ENCODE measurements at regions not wholly inside any gene's neighbourhood (a gene's known extent, or its start where the extent isn't known, plus 50 kb on each side); places are given as distances from the start of the nearest gene placed in this dataset.

GRCh38 chr12:94730847-94731246, 80.5 kb upstream of the TMCC3 start:
- Histone ChIP-seq H3K4me3 (no peak overlapping the region), H3K4me1 (replicated peaks in 1 of 2) (no peaks in the 10 kb centered on the region), H3K36me3 (replicated peaks in 1 of 2) (no peaks in the 10 kb centered on the region), H3K27ac (no peak overlapping the region), H3K27me3 (no peaks in the 10 kb centered on the region), H3K9me3 (replicated peaks in 1 of 3) (no peaks in the 10 kb centered on the region)
- 78 to 90% (median 87%) methylated on average over 4 of the region's 4 CpGs for WGBS, 4 donors
- intact Hi-C loops (cut with DNase I) = no loop called here
- TF ChIP-seq POLR2A (IDR thresholded peaks at IDR 0.05) (no peak), CTCF (IDR thresholded peaks at IDR 0.05) (no peak)
- no peak for DNase-seq

- intact Hi-C loops (cut with DNase I) = no loop called here
- no peak for TF ChIP-seq POLR2A (IDR thresholded peaks at IDR 0.05)
- no peaks in the 10 kb centered on the region for H3K36me3 ChIP-seq (replicated peaks in 1 of 2)
- no peaks in the 10 kb centered on the region for H3K4me1 ChIP-seq (replicated peaks in 1 of 2)
- no peak overlapping the region for H3K27ac ChIP-seq
- 91 to 96% (median 93%) methylated on average over 10 of the region's 10 CpGs for WGBS, 4 donors
- H3K9me3 ChIP-seq (replicated peaks in 1 of 3) = no peaks in the 10 kb centered on the region
- no peak overlapping the region for H3K4me3 ChIP-seq
- H3K27me3 ChIP-seq = no peaks in the 10 kb centered on the region
- DNase-seq = no peak
These were observed 76.0 kb upstream of the TMCC3 start for GRCh38 chr12:94726236-94726835.

GRCh38 chr12:94725375-94726168, 75.2 kb upstream of the TMCC3 start:
- no peaks in the 10 kb centered on the region for H3K27me3 ChIP-seq
- intact Hi-C loops (cut with DNase I) = no loop called here
- no peaks in the 10 kb centered on the region for H3K4me1 ChIP-seq (replicated peaks in 1 of 2)
- TF ChIP-seq CTCF (IDR thresholded peaks at IDR 0.05) = peak in 5 of 6 experiments; percentile 6 to 39 (median 34)
- no peak for TF ChIP-seq POLR2A (IDR thresholded peaks at IDR 0.05)
- WGBS, 4 donors = 77 to 85% (median 81%) methylated on average over 8 of the region's 8 CpGs
- H3K9me3 ChIP-seq (replicated peaks in 1 of 3) = no peaks in the 10 kb centered on the region
- H3K36me3 ChIP-seq (replicated peaks in 1 of 2) = no peaks in the 10 kb centered on the region
- H3K27ac ChIP-seq = no peak overlapping the region
- DNase-seq = peak in 5 of 7 donors; percentile 16 to 63 (median 31)
- no peak overlapping the region for H3K4me3 ChIP-seq

GRCh38 chr12:94722664-94723063, 72.3 kb upstream of the TMCC3 start:
- Histone ChIP-seq H3K36me3 (replicated peaks in 1 of 2) (no peaks in the 10 kb centered on the region), H3K27ac (no peak overlapping the region), H3K4me3 (no peak overlapping the region), H3K9me3 (replicated peaks in 1 of 3) (no peaks in the 10 kb centered on the region), H3K4me1 (replicated peaks in 1 of 2) (no peaks in the 10 kb centered on the region), H3K27me3 (no peaks in the 10 kb centered on the region)
- WGBS, 4 donors = 80 to 89% (median 85%) methylated on average over 3 of the region's 3 CpGs
- intact Hi-C loops (cut with DNase I) = no loop called here
- no peak for DNase-seq
- TF ChIP-seq CTCF (IDR thresholded peaks at IDR 0.05) (no peak), POLR2A (IDR thresholded peaks at IDR 0.05) (no peak)
